ENCODE measurements at regions not wholly inside any gene's neighbourhood (a gene's known extent, or its start where the extent isn't known, plus 50 kb on each side); places are given as distances from the start of the nearest gene placed in this dataset.

DNA sequence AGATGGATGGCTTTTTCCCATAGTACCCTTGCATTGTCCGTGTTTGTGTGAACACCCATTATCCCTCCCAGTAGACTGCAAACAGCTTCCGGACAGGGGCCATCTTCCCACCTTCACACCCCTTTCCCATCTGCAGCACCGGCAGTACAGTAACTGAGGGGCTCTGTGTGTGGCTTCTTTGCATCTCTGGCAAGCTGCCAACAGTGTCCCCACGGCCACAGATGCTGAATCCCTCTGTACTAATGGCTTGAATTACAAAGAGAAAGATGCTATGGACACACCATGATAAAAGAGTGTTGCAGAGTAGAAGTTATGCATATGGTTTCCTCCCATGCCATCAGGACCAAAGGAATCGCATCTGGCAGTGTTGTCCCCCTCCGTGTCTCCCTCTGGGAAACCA, 101.1 kb upstream of the CDYL start:
- no peak for TF ChIP-seq CTCF (IDR thresholded peaks at IDR 0.05)
- H3K27me3 Mint-ChIP-seq (ENCODE audit: low read depth) = no peaks in the 10 kb centered on the region
- no peak overlapping the region for H3K27ac Mint-ChIP-seq (ENCODE audit: unreplicated experiment)
- H3K36me3 Mint-ChIP-seq (ENCODE audit: low read depth) = no peaks in the 10 kb centered on the region
- no peaks in the 10 kb centered on the region for H3K9me3 Mint-ChIP-seq (ENCODE audit: low read depth)
- H3K4me1 Mint-ChIP-seq (ENCODE audit: low read depth) = peaks cover 14% of the 10 kb centered on the region
- no peak overlapping the region for H3K4me3 Mint-ChIP-seq (ENCODE audit: unreplicated experiment)
- DNase-seq (ENCODE audit: low spot score) = no peak

GRCh38 chr6:4673861-4674260, 102.3 kb upstream of the CDYL start:
- H3K27ac Mint-ChIP-seq (ENCODE audit: unreplicated experiment) = no peak overlapping the region
- no peak overlapping the region for H3K4me3 Mint-ChIP-seq (ENCODE audit: unreplicated experiment)
- no peaks in the 10 kb centered on the region for H3K9me3 Mint-ChIP-seq (ENCODE audit: low read depth)
- H3K27me3 Mint-ChIP-seq (ENCODE audit: low read depth) = no peaks in the 10 kb centered on the region
- no peak for TF ChIP-seq CTCF (IDR thresholded peaks at IDR 0.05)
- no peaks in the 10 kb centered on the region for H3K36me3 Mint-ChIP-seq (ENCODE audit: low read depth)
- no peak for DNase-seq (ENCODE audit: low spot score)
- peaks cover 14% of the 10 kb centered on the region for H3K4me1 Mint-ChIP-seq (ENCODE audit: low read depth)

DNA sequence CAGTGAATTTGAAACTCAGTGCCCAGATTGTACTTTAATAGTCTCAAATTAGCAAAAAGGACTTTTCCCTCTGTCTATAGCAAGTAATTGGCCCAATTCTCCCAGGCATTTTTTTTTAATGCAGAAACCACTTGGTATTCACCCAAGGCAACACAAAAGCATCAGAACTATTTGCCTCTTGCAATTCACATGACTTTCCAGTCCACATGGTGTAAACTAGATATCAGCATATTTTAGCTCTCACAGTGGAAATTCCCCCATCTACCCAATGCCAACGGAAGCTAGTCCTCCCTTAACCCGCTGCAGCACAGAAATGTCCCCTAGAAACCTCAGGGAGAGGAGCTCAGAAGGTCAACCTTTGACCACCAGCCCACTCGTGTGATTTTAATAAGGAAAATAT, 103.4 kb upstream of the CDYL start:
- peaks cover 14% of the 10 kb centered on the region for H3K4me1 Mint-ChIP-seq (ENCODE audit: low read depth)
- peak overlapping the region; percentile 80 for H3K27ac Mint-ChIP-seq (ENCODE audit: unreplicated experiment)
- no peak for DNase-seq (ENCODE audit: low spot score)
- H3K27me3 Mint-ChIP-seq (ENCODE audit: low read depth) = no peaks in the 10 kb centered on the region
- TF ChIP-seq CTCF (IDR thresholded peaks at IDR 0.05) = no peak
- no peaks in the 10 kb centered on the region for H3K9me3 Mint-ChIP-seq (ENCODE audit: low read depth)
- H3K4me3 Mint-ChIP-seq (ENCODE audit: unreplicated experiment) = no peak overlapping the region
- H3K36me3 Mint-ChIP-seq (ENCODE audit: low read depth) = no peaks in the 10 kb centered on the region

DNA sequence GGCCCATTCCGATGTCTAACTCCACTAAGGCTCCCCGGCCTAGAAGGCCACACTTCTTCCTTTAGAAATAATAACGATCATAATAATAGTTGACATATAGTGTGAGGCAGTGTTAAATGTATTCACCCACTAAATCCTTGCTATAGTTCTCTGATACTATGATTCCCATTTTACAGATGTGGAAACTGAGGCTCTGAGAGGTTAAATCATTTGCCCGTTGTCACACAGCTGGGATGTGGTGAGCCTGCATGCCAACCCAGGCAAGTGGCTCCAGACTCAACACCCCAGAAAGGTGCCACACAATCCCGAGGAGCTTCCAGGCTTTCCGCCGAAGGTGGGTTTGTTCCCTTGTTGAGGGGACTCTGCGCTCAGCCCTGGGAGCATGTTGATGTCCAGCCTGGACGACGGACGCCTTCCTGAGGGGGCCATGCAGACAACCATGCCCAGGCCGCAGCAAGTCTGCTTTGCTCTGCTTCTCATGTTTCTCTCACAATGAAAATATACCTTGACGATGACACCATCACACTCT, 104.6 kb upstream of the CDYL start:
- no peak overlapping the region for H3K4me3 Mint-ChIP-seq (ENCODE audit: unreplicated experiment)
- no peaks in the 10 kb centered on the region for H3K9me3 Mint-ChIP-seq (ENCODE audit: low read depth)
- no peaks in the 10 kb centered on the region for H3K36me3 Mint-ChIP-seq (ENCODE audit: low read depth)
- TF ChIP-seq CTCF (IDR thresholded peaks at IDR 0.05) = no peak
- no peaks in the 10 kb centered on the region for H3K27me3 Mint-ChIP-seq (ENCODE audit: low read depth)
- H3K27ac Mint-ChIP-seq (ENCODE audit: unreplicated experiment) = no peak overlapping the region
- H3K4me1 Mint-ChIP-seq (ENCODE audit: low read depth) = peaks cover 14% of the 10 kb centered on the region
- no peak for DNase-seq (ENCODE audit: low spot score)

DNA sequence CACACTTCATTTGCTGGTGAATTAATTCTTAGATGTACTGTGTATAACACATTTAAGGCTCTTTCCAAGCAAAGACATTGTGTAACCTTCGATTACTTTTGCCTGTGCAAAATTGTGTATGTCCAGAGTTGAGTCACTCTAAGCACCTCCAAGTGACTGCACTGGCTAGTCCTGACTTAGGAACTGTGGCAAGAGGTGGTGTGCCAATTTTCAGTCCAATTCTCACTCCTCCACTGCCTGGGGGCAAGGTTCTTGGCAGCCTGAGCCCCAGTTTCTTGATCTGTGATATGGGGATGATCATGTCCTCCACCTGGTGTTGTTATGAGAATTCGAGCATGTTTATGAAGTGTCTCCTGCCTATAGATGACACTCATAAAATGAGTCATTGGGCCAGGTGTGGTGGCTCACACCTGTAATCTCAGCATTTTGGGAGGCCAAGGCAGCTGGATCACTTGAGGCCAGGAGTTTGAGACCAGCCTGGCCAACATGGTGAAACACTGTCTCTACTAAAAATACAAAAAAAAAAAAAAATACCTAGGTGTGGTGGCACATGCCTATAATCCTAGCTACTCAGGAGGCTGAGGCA, 105.3 kb upstream of the CDYL start:
- Mint-ChIP-seq H3K27me3 (ENCODE audit: low read depth) (no peaks in the 10 kb centered on the region), H3K4me1 (ENCODE audit: low read depth) (peaks cover 14% of the 10 kb centered on the region), H3K9me3 (ENCODE audit: low read depth) (no peaks in the 10 kb centered on the region), H3K36me3 (ENCODE audit: low read depth) (no peaks in the 10 kb centered on the region), H3K4me3 (ENCODE audit: unreplicated experiment) (no peak overlapping the region), H3K27ac (ENCODE audit: unreplicated experiment) (no peak overlapping the region)
- no peak for TF ChIP-seq CTCF (IDR thresholded peaks at IDR 0.05)
- no peak for DNase-seq (ENCODE audit: low spot score)

Measured in chondrocyte (in vitro differentiated cells).